B cell (primary cell): ENCODE measurements at regions not wholly inside any gene's neighbourhood (a gene's known extent, or its start where the extent isn't known, plus 50 kb on each side); places are given as distances from the start of the nearest gene placed in this dataset.

Source experiments
- ATAC-seq: fragments of 200-7000 bp; cut with Tn5 transposase; one replicate; pipeline ENCODE4 v1.10.0; 2021; ENCODE audit warnings: low read depth, mild to moderate bottlenecking, moderate number of reproducible peaks, moderate library complexity
- CTCF ChIA-PET: fragments of 350-600 bp; sonication (Branson Sonifier 250); formaldehyde crosslinking; loops from one replicate; lab custom pipeline; 2021; ENCODE audit warnings: antibody characterized with exemption, inconsistent platforms; lab: Charles Lee
- POLR2A ChIA-PET: fragments of 350-600 bp; sonication (Branson Sonifier 250); formaldehyde crosslinking; loops from one replicate; lab custom pipeline; 2021; ENCODE audit warnings: antibody characterized with exemption; lab: Charles Lee
- DNase-seq: peaks from one replicate; pipeline ENCODE4 v3.0.0; 2013
- H2AFZ ChIP-seq: 2 replicates; pipeline ENCODE4 v1.6.1; 2012; ENCODE audit warnings: mild to moderate bottlenecking, low read depth, low read length; ENCODE audit not compliant: insufficient read depth, poor library complexity, severe bottlenecking
- H3K27ac ChIP-seq, 2 donors: 1 replicate in 1 of 2; 2 replicates in 1 of 2; pipeline ENCODE4 v1.5.1; 2012 to 2013; ENCODE audit warnings: low read length in 2 of 2, mild to moderate bottlenecking in 2 of 2, moderate library complexity in 1 of 2
- H3K27me3 ChIP-seq, 4 experiments: fragments of 200-600 bp in 1 of 4; sonication (generic) in 1 of 4; replicated peaks in 1 of 4; 1 replicate in 2 of 4; 2 replicates in 2 of 4; pipeline versions ENCODE4 v1.6.1 to v1.7.0; 2013 to 2016; ENCODE audit warnings: low read length in 3 of 4, mild to moderate bottlenecking in 2 of 4, mixed read lengths in 1 of 4, moderate library complexity in 1 of 4; ENCODE audit not compliant: insufficient read depth in 4 of 4, control insufficient read depth in 3 of 4; ENCODE audit errors: control extremely low read depth in 1 of 4
- H3K36me3 ChIP-seq, 2 experiments: replicated peaks in 1 of 2; 1 replicate in 1 of 2; 2 replicates in 1 of 2; pipeline versions ENCODE4 v1.6.1 to v1.7.1; 2013; ENCODE audit warnings: low read length in 1 of 2; ENCODE audit not compliant: insufficient read depth in 2 of 2, control insufficient read depth in 1 of 2; ENCODE audit errors: control extremely low read depth in 1 of 2, extremely low read depth in 1 of 2
- H3K4me1 ChIP-seq, 2 donors: fragments of 200-600 bp in 1 of 2; sonication (generic) in 1 of 2; 1 replicate in 1 of 2; 2 replicates in 1 of 2; pipeline versions ENCODE4 v1.5.1 to v1.6.1; 2013 to 2017; ENCODE audit warnings: low read length in 2 of 2; ENCODE audit not compliant: control insufficient read depth in 2 of 2, insufficient read depth in 2 of 2
- H3K4me2 ChIP-seq: replicated peaks from 2 replicates; pipeline ENCODE3; 2012; ENCODE audit warnings: mild to moderate bottlenecking, low read depth, low read length; ENCODE audit not compliant: poor library complexity, severe bottlenecking
- H3K4me3 ChIP-seq, 5 experiments: fragments of 200-600 bp in 1 of 5; sonication (generic) in 1 of 5; 1 replicate in 3 of 5; 2 replicates in 2 of 5; pipeline versions ENCODE4 v1.5.1 to v1.7.0; 2011 to 2016; ENCODE audit warnings: low read length in 4 of 5, mild to moderate bottlenecking in 4 of 5, low read depth in 2 of 5, control low read depth in 1 of 5, moderate library complexity in 1 of 5; ENCODE audit not compliant: insufficient read depth in 1 of 5; ENCODE audit errors: control extremely low read depth in 1 of 5, extremely low read depth in 1 of 5
- H3K79me2 ChIP-seq: fragments of 200-600 bp; sonication (generic); one replicate; pipeline ENCODE4 v1.6.0; 2016; ENCODE audit warnings: low read length; ENCODE audit not compliant: control insufficient read depth, insufficient read depth
- H3K9ac ChIP-seq: fragments of 200-600 bp; sonication (generic); 2 replicates; pipeline ENCODE4 v1.6.1; 2017; ENCODE audit warnings: mild to moderate bottlenecking, low read length, moderate library complexity
- H3K9me3 ChIP-seq, 3 donors: one replicate each; pipeline versions ENCODE4 v1.6.1 to v1.7.1; 2013; ENCODE audit warnings: low read length in 2 of 3; ENCODE audit not compliant: control insufficient read depth in 2 of 3, insufficient read depth in 1 of 3; ENCODE audit errors: control extremely low read depth in 1 of 3
- H4K20me1 ChIP-seq: 2 replicates; pipeline ENCODE4 v1.6.0; 2012; ENCODE audit warnings: mild to moderate bottlenecking, low read length; ENCODE audit not compliant: insufficient read depth, control insufficient read depth, poor library complexity, severe bottlenecking
- H3K27ac Mint-ChIP-seq: one replicate; pipeline ENCODE4 v1.8.0; 2021; ENCODE audit warnings: mixed read lengths
- H3K27me3 Mint-ChIP-seq: one replicate; pipeline ENCODE4 v1.8.0; 2021; ENCODE audit warnings: mixed read lengths
- H3K4me1 Mint-ChIP-seq: one replicate; pipeline ENCODE4 v1.8.0; 2021; ENCODE audit warnings: mixed read lengths
- H3K4me3 Mint-ChIP-seq: one replicate; pipeline ENCODE4 v1.8.0; 2021; ENCODE audit warnings: mixed read lengths
- H3K9me3 Mint-ChIP-seq: one replicate; pipeline ENCODE4 v1.8.0; 2022; ENCODE audit warnings: mixed read lengths; ENCODE audit not compliant: insufficient read depth
- CTCF ChIP-seq: fragments of 200-600 bp; IDR thresholded peaks from one replicate; pipeline ENCODE4 v1.8.0; 2022; ENCODE audit warnings: antibody characterized with exemption, mild to moderate bottlenecking
- EZH2 ChIP-seq: IDR thresholded peaks from 2 replicates; pipeline ENCODE4 v1.6.1; 2012; ENCODE audit warnings: borderline replicate concordance, low read depth, mild to moderate bottlenecking, moderate library complexity, low read length; ENCODE audit not compliant: insufficient read depth, poor library complexity, severe bottlenecking
- WGBS: methylation state at CpG from one replicate; pipeline ENCODE4 v1.1.5; 2013; ENCODE audit warnings: missing lambda C conversion rate; ENCODE audit not compliant: insufficient coverage; 5-methylcytosine and 5-hydroxymethylcytosine counted together
- intact Hi-C: fragments of 100-400 bp; cut with micrococcal nuclease; formaldehyde crosslinking; loops from one replicate; pipeline ENCODE4 v1.10.0; 2022

- Histone ChIP-seq H3K4me3 (no peak overlapping the region), H3K4me2 (no peak overlapping the region), H2AFZ (no peak overlapping the region), H3K36me3 (no peaks in the 10 kb centered on the region), H3K27ac (no peak overlapping the region), H4K20me1 (no peaks in the 10 kb centered on the region), H3K27me3 (no peaks in the 10 kb centered on the region), H3K79me2 (no peaks in the 10 kb centered on the region), H3K9me3 (no peaks in the 10 kb centered on the region), H3K4me1 (no peaks in the 10 kb centered on the region), H3K9ac (no peak overlapping the region)
- no peak for TF ChIP-seq CTCF
- no peak for TF ChIP-seq EZH2
- ChIA-PET CTCF (no interaction called here), POLR2A (no interaction called here)
- H3K4me3 Mint-ChIP-seq = no peak overlapping the region
- no peaks in the 10 kb centered on the region for H3K4me1 Mint-ChIP-seq
- H3K9me3 Mint-ChIP-seq = no peaks in the 10 kb centered on the region
- DNase-seq = no peak
- intact Hi-C loops = no loop called here
- H3K27me3 Mint-ChIP-seq = no peaks in the 10 kb centered on the region
- WGBS = no CpG with 5 or more reads among the region's 4 CpGs
- ATAC-seq = no peak
- no peak overlapping the region for H3K27ac Mint-ChIP-seq
Measured at GRCh38 chr5:85896514-85896913, 721.2 kb upstream of the COX7C start.

GRCh38 chr5:85906460-85906859, 711.3 kb upstream of the COX7C start:
- WGBS = no CpG with 5 or more reads among the region's 2 CpGs
- H3K4me1 Mint-ChIP-seq = no peaks in the 10 kb centered on the region
- Histone ChIP-seq H3K9ac (no peak overlapping the region), H4K20me1 (no peaks in the 10 kb centered on the region), H3K9me3 (no peaks in the 10 kb centered on the region), H3K4me2 (no peak overlapping the region), H3K4me3 (no peak overlapping the region), H3K27me3 (no peaks in the 10 kb centered on the region), H3K36me3 (no peaks in the 10 kb centered on the region), H3K4me1 (no peaks in the 10 kb centered on the region), H2AFZ (no peak overlapping the region), H3K27ac (no peak overlapping the region), H3K79me2 (no peaks in the 10 kb centered on the region)
- intact Hi-C loops = no loop called here
- CTCF ChIA-PET = no interaction called here
- H3K4me3 Mint-ChIP-seq = no peak overlapping the region
- H3K9me3 Mint-ChIP-seq = no peaks in the 10 kb centered on the region
- POLR2A ChIA-PET = no interaction called here
- no peaks in the 10 kb centered on the region for H3K27me3 Mint-ChIP-seq
- H3K27ac Mint-ChIP-seq = no peak overlapping the region
- TF ChIP-seq CTCF = no peak
- ATAC-seq = no peak
- DNase-seq = no peak
